Tibial nerve (tissue), 4 donors: ENCODE measurements at regions not wholly inside any gene's neighbourhood (a gene's known extent, or its start where the extent isn't known, plus 50 kb on each side); places are given as distances from the start of the nearest gene placed in this dataset.
"Not testable (repeated sequence)": the region's sequence is repeated elsewhere in the genome, so short reads cannot be mapped to it uniquely, and the experiment has no call there.

Source experiments
- CTCF ChIP-seq, 5 experiments: fragments of 200-600 bp in 3 of 5; fragments of 450-650 bp in 2 of 5; sonication (generic) in 3 of 5; IDR thresholded peaks; one replicate each; pipeline ENCODE4 v1.5.1; 2016 to 2019; ENCODE audit warnings: antibody characterized with exemption in 5 of 5, mild to moderate bottlenecking in 3 of 5, moderate library complexity in 2 of 5
- EP300 ChIP-seq, 2 donors: sonication (generic); formaldehyde crosslinking; IDR thresholded peaks; one replicate each; pipeline ENCODE4 v1.6.1; 2017; ENCODE audit warnings: antibody characterized with exemption in 2 of 2, mild to moderate bottlenecking in 1 of 2
- POLR2A ChIP-seq, 2 donors: fragments of 450-650 bp; IDR thresholded peaks; one replicate each; pipeline ENCODE4 v1.6.1; 2017; ENCODE audit warnings: antibody characterized with exemption in 2 of 2, mild to moderate bottlenecking in 2 of 2, moderate library complexity in 2 of 2

GRCh38 chr3:104445252-104445919, 921.3 kb upstream of the ALCAM start:
- TF ChIP-seq CTCF, EP300, POLR2A (IDR thresholded peaks at IDR 0.05): not testable (repeated sequence)
